ENCODE measurements at regions not wholly inside any gene's neighbourhood (a gene's known extent, or its start where the extent isn't known, plus 50 kb on each side); places are given as distances from the start of the nearest gene placed in this dataset.
"Not testable (repeated sequence)": the region's sequence is repeated elsewhere in the genome, so short reads cannot be mapped to it uniquely, and the experiment has no call there.

- no peak for DNase-seq (ENCODE audit: low read depth)
These were observed 121.6 kb upstream of the PPP1R26 start for GRCh38 chr9:135357863-135358551.

- DNase-seq (ENCODE audit: low read depth) = no peak
These were observed 121.0 kb upstream of the PPP1R26 start for GRCh38 chr9:135358552-135358940.

DNA sequence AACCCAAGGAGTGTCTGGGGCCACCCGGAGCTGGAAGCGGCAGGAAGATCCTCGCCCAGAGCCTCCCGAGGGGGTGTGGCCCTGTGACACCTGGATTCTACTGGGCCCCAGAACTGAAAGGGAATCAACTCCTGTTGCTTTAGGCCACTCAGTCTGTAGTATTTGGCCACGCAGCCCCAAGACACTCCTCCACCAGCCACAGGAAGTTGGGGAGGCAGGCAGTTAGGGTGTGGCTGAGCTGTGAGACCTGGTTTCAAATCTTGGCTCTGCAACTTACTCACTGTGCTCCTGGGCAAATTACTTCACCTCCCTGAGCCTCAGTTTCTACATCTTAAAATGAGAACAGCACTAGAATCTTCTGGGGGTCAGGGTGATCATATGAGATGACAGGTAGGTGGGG, 119.8 kb upstream of the PPP1R26 start:
- DNase-seq (ENCODE audit: low read depth) = no peak

GRCh38 chr9:135360617-135361016, 119.0 kb upstream of the PPP1R26 start:
- no peak for DNase-seq (ENCODE audit: low read depth)

DNA sequence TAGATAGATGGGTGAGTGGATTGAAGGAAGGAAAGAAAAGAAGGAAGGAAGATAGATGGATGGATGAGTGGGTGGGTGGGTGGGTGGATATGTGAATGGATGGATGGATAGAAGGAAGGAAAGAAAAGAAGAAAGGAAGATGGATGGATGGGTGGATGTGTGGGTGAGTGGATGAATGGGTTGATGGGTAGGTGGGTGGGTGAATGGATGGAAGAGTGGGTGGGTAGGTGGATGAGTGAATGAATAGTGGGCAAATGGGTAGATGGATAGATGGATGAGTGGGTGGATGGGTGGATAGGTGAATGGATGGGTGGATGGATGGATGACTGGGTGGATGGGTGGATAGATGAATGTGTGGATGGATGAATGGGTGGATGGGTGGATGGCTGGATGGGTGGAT, 117.9 kb upstream of the PPP1R26 start:
- DNase-seq (ENCODE audit: low read depth) = not testable (repeated sequence)

GRCh38 chr9:135363596-135363995, 116.0 kb upstream of the PPP1R26 start:
- no peak for DNase-seq (ENCODE audit: low read depth)

GRCh38 chr9:135365013-135365768, 114.4 kb upstream of the PPP1R26 start:
- no peak for DNase-seq (ENCODE audit: low read depth)

DNA sequence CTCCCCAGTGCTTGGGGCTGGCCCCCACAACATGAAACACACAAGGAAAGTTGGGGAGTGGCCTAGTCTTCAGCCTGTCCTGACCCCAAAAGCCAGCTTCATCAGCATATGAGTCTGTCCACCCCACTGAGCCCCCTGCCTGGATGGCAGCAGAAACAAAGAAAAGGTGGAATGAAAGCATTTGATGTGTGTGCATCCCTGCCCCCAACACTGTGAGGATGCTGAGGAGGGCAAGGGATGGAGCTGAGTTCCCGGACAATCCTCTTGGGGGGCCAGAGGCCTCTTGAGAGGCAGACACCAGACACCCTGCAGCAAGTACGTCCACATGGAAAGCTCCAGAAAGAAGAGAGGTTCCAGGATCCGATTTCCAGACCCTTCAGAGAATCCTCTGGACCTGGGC, 113.5 kb upstream of the PPP1R26 start:
- no peak for DNase-seq (ENCODE audit: low read depth)

- no peak for DNase-seq (ENCODE audit: low read depth)
These were observed 110.1 kb upstream of the PPP1R26 start for GRCh38 chr9:135369412-135369990.

DNA sequence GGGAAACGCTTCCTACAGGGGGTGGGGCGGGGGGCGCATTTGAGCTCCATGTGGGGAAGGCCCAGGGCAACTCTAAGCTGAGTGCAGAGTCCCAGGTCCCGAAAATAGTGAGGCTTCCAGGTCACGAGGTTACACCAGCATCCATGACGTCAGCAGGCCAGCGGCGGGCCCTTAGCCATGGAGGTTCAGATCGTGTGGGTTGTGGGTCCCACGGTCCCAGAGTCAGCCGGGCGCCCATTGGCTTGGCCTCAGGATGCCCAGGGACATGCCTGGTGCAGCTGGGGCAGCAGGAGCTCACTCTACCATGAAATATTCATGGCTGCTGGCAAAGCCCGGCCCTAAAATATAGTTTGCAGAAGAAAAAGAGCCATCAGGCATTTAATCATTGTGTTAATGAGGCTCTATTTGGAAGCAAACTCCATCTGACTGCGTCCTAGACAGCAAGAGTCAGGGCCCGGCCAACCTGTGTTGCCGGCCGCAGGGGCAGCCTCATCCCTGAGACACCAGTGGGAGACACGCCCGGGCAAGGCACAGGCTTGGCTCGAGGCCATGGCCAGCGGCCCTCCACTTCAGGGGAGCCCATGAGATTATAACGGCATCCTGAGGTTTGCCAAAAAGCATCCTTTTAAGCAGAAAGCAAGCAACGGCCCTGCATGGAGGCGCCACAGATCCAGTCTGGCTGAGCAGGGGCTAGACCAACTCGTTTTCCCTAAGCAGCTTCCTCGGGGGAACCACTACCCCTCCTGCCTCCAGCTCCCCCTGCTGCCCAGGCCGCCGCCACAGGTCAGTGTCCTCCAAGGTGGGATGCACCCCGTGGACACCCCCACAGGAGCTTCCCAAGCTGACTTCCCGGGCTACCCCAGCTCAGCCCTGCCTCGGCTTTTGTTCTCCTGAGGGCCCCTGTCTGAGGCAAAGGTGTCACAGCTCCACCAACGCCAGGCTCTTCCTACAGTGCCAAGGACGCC, 108.9 kb upstream of the PPP1R26 start:
- no peak for DNase-seq (ENCODE audit: low read depth)

- no peak for DNase-seq (ENCODE audit: low read depth)
These were observed 108.0 kb upstream of the PPP1R26 start for GRCh38 chr9:135371535-135371934.

DNA sequence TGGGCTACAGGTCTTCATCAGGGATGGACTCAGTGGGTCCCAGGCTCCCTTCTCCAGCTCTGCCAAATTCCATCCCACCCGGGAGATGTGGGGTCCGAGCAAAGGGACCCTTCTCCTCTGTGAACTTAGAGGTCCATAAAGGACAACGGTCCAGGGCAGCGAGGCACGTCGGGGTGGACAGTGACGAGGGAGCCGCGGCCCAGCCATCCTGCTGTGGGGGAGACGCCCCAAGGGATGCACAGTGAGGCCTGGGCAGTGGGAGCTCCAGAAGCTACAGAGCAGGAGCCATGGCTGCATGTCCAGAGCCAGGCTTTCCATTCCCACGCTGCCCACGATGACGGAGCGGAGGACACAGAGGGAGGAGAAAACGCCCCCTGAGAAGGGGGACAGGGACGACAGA, 107.5 kb upstream of the PPP1R26 start:
- DNase-seq (ENCODE audit: low read depth) = no peak

DNA sequence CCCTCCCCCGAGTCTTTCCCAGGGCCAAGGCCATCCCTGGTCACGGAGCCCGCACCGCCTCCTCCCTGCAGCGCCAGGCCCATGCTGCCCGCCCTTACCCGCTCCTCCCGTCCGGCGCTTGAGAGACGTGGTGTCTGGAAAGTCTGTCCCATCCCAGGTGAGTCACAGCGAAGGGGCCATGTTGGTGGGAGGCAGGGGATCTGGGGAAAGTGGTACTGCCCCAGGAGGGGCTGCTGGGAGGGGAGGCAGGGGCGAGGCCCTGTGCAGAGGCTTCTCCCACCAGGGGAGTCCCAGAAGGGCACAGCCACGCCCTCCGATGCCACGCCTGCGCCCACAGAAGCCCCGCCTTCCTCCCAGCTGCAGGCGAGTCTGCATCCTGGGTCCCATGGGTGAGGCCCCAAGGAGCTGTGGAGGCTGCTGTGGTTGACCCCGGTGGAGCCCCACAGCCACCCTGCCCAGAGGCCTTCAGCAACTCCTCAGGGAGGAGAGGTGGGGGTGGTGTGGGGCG, 107.0 kb upstream of the PPP1R26 start:
- DNase-seq (ENCODE audit: low read depth) = no peak

- no peak for DNase-seq (ENCODE audit: low read depth)
These were observed 106.4 kb upstream of the PPP1R26 start for GRCh38 chr9:135373151-135373685.

GRCh38 chr9:135373820-135374219, 105.8 kb upstream of the PPP1R26 start:
- no peak for DNase-seq (ENCODE audit: low read depth)

DNA sequence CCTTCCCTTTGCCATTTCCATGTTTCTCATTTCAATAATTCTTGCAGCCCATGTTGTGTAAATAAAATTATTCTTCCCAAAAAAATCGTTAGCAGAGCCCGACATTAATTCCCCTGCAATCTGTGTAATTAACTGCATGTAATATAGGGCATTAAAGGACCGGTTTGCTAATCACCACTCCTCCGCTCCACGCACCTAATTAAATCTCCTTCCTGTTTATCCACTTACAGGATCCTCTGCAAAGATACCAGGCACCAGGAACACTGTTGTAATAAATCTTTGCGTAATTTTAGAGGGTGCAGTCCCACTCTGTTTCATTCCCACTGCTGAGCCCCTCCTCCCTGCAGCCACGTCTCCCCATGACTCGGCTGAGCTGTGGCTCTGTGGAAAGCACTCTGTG, 105.0 kb upstream of the PPP1R26 start:
- DNase-seq (ENCODE audit: low read depth) = no peak

- DNase-seq (ENCODE audit: low read depth) = no peak
These were observed 104.6 kb upstream of the PPP1R26 start for GRCh38 chr9:135375001-135375400.

DNA sequence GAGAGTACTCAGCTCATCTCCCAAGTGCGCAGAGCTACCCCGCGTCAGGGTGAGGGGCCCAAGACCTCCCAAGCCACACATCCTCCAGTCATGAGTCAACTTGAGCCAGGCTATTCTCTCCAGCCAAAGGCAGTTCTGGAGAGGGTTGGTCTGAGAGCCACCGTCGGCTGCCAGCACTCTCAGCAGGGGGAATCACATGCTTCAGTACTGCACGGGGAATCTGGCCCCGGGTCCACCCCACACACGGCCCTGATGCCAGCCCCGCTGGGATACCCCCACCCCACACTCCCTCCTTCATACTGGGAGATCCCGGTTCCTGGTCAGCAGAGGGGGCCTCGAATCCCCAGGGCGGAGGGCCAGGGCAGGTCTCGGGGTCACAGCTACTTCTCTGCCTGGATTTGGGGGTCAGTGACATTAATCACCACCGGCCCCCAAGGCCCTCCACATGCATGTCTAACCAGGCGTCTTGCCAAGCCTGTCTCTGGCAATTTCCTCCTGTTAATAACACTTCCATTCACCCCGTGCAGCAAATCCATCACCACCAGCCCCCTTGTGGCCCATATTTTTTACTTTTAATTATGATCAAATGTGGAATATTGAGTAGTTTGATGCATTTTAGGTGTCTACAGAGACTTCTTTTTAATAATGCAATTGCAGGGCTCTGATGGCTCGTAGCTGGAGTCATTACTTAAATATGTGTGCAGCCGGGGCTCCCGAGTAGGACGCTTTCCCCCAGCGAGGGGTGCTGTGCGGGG, 102.9 kb upstream of the PPP1R26 start:
- no peak for DNase-seq (ENCODE audit: low read depth)

GRCh38 chr9:135377431-135377830, 102.2 kb upstream of the PPP1R26 start:
- DNase-seq (ENCODE audit: low read depth) = no peak

- no peak for DNase-seq (ENCODE audit: low read depth)
These were observed 100.8 kb upstream of the PPP1R26 start for GRCh38 chr9:135378751-135379150.

Measured in activated T-cell treated with anti-CD3 and anti-CD28 coated beads for 48 hours (primary cell).